Ascending aorta (tissue), 2 donors: ENCODE measurements at regions not wholly inside any gene's neighbourhood (a gene's known extent, or its start where the extent isn't known, plus 50 kb on each side); places are given as distances from the start of the nearest gene placed in this dataset.

Source experiments
- DNase-seq, 2 donors: peaks; one replicate each; pipeline ENCODE4 v3.0.0-alpha.2; 2019; ENCODE audit warnings: low spot score in 2 of 2
- H3K27ac ChIP-seq, 2 donors: fragments of 200-600 bp; sonication (generic); one replicate each; pipeline ENCODE4 v1.5.1; 2016 to 2017; ENCODE audit warnings: mild to moderate bottlenecking in 1 of 2
- H3K27me3 ChIP-seq: fragments of 200-600 bp; sonication (generic); one replicate; pipeline ENCODE4 v1.5.1; 2017
- H3K36me3 ChIP-seq, 2 donors: fragments of 200-600 bp; sonication (generic); one replicate each; pipeline ENCODE4 v1.5.1; 2016
- H3K4me1 ChIP-seq, 2 donors: fragments of 200-600 bp; sonication (generic); one replicate each; pipeline ENCODE4 v1.5.1; 2016 to 2017; ENCODE audit warnings: mild to moderate bottlenecking in 1 of 2
- H3K4me3 ChIP-seq, 2 donors: fragments of 200-600 bp; sonication (generic); one replicate each; pipeline ENCODE4 v1.5.1; 2016 to 2017; ENCODE audit warnings: mild to moderate bottlenecking in 1 of 2
- H3K9me3 ChIP-seq, 2 donors: fragments of 200-600 bp; sonication (generic); one replicate each; pipeline ENCODE4 v1.5.1; 2016
- intact Hi-C: fragments of 100-400 bp; cut with DNase I; formaldehyde crosslinking; loops from one replicate; pipeline ENCODE4 v1.15.1; 2023
- TF ChIP-seq, protein P1 (sequence below), 3 experiments: fragments of 200-600 bp in 2 of 3; fragments of 450-650 bp in 1 of 3; sonication (generic) in 2 of 3; IDR thresholded peaks; one replicate each; pipeline ENCODE4 v1.5.1; 2016 to 2019; ENCODE audit warnings: antibody characterized with exemption in 3 of 3, mild to moderate bottlenecking in 1 of 3, moderate library complexity in 1 of 3

DNA sequence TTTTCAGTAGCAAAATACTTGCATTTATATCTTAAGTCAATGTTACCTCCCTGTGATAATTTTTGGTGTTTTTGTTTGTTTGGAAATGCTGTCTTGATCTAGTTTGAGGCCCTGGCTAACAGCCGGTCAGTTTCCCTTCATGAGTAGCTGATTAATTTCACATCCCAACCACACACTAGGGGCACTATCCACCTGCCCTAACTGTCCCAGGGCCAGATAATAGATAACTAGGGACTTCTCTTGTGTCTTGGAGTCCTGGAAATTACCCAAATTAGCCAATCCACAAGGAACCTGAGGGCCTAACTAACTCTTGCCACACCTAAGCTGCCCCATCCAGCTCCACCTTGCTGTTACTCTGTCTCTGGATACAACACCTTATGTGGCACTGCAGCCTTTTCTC lies 399.9 kb downstream of the FOXG1 start:
- no peak overlapping the region for H3K27ac ChIP-seq
- DNase-seq = no peak
- no peaks in the 10 kb centered on the region for H3K4me1 ChIP-seq
- no peaks in the 10 kb centered on the region for H3K27me3 ChIP-seq
- H3K36me3 ChIP-seq = no peaks in the 10 kb centered on the region
- H3K9me3 ChIP-seq = no peaks in the 10 kb centered on the region
- no peak overlapping the region for H3K4me3 ChIP-seq
- intact Hi-C loops = no loop called here
- TF ChIP-seq, protein P1, sequence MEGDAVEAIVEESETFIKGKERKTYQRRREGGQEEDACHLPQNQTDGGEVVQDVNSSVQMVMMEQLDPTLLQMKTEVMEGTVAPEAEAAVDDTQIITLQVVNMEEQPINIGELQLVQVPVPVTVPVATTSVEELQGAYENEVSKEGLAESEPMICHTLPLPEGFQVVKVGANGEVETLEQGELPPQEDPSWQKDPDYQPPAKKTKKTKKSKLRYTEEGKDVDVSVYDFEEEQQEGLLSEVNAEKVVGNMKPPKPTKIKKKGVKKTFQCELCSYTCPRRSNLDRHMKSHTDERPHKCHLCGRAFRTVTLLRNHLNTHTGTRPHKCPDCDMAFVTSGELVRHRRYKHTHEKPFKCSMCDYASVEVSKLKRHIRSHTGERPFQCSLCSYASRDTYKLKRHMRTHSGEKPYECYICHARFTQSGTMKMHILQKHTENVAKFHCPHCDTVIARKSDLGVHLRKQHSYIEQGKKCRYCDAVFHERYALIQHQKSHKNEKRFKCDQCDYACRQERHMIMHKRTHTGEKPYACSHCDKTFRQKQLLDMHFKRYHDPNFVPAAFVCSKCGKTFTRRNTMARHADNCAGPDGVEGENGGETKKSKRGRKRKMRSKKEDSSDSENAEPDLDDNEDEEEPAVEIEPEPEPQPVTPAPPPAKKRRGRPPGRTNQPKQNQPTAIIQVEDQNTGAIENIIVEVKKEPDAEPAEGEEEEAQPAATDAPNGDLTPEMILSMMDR (IDR thresholded peaks at IDR 0.05) = no peak

DNA sequence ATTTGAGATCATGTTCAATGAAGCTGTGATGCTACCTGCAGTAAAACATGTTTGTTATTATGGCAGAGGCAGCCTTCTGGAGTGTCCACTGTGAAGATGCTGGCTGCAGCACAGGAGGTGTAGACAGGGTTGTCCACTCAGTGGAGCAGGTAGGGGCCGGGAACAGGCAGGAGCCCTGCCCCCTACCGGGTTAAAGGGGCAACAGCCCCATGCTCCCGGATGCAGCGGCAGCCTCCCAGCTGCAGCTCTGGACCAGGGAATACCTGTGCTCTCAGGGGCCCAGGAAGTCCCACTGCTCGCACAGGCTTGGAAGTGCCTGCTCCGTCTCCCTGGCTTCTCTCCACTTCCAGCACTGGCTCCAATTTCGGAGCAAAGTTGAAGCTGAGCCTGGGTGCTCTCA lies 401.6 kb downstream of the FOXG1 start:
- Histone ChIP-seq H3K9me3 (no peaks in the 10 kb centered on the region), H3K27me3 (no peaks in the 10 kb centered on the region), H3K4me3 (no peak overlapping the region), H3K4me1 (no peaks in the 10 kb centered on the region), H3K36me3 (no peaks in the 10 kb centered on the region), H3K27ac (no peak overlapping the region)
- intact Hi-C loops = no loop called here
- no peak for DNase-seq
- TF ChIP-seq, protein P1 (IDR thresholded peaks at IDR 0.05) = no peak

DNA sequence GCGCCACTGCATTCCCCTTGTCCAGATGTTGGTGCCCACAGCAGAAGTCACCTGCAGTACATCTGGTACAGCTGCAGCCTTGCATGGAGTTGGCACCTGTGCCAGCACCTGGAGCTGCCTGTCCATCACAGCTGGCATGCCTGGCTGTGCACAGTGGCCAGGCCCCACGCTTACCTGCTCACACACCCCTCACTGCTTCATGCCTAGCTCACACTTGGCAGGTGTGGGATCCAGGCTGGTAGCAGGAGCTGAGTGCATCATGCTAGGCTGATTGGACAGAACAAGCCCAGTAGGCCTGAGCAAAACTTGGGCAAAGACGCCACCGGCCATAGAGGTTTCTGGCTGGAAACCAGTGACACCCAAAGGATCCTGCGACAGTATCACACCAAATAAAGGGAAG lies 402.8 kb downstream of the FOXG1 start:
- TF ChIP-seq, protein P1 (IDR thresholded peaks at IDR 0.05) = no peak
- intact Hi-C loops = no loop called here
- no peaks in the 10 kb centered on the region for H3K9me3 ChIP-seq

DNA sequence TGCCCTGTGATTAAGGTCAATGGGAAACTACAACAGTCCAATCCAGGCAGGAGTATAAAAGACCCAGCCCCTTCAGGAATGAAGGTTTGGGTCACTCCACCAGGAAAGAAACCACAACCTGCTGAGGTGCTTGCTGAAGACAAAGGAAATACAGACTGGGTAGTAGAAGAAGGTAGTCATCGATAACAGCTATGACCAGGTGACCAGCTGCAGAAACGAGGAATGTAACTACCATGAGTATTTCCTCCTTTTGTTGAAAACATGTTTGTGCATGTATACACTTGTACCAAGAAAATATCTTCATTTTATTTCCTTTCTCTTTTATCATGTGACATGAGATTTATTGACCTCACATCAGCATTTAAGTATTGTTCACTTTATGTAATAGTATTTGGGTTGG lies 409.1 kb downstream of the FOXG1 start:
- intact Hi-C loops = no loop called here
- TF ChIP-seq, protein P1 (IDR thresholded peaks at IDR 0.05) = no peak

More for the DNA sequence above, 402.8 kb downstream of the FOXG1 start:
- Histone ChIP-seq H3K4me3 (no peak overlapping the region), H3K27me3 (no peaks in the 10 kb centered on the region), H3K36me3 (no peaks in the 10 kb centered on the region), H3K27ac (no peak overlapping the region), H3K4me1 (no peaks in the 10 kb centered on the region)
- no peak for DNase-seq

DNA sequence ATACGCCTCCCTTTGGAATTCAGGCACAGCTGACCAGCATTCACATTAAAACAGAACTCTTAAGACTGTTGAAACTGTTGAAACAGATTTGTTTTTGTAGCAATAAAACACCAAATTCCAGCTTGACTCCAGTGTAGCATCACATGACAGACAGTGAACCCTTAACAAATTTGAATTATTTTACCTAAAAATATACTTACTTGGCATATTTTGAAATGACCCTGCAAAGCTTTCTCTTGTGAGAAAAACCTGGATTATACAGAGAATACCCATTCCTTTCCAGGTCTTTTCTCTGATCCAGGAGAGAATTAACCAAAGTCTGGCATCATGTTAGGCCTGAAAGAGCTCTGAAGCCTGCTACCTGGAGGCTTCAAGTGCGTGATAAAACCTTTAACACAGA lies 410.3 kb downstream of the FOXG1 start:
- Histone ChIP-seq H3K36me3 (no peaks in the 10 kb centered on the region), H3K27ac (no peak overlapping the region), H3K4me3 (no peak overlapping the region), H3K27me3 (no peaks in the 10 kb centered on the region), H3K9me3 (no peaks in the 10 kb centered on the region), H3K4me1 (no peaks in the 10 kb centered on the region)
- intact Hi-C loops = no loop called here
- DNase-seq = no peak
- TF ChIP-seq, protein P1 (IDR thresholded peaks at IDR 0.05) = no peak

More for the DNA sequence above, 409.1 kb downstream of the FOXG1 start:
- no peak for DNase-seq
- Histone ChIP-seq H3K27me3 (no peaks in the 10 kb centered on the region), H3K4me3 (no peak overlapping the region), H3K36me3 (no peaks in the 10 kb centered on the region), H3K27ac (no peak overlapping the region), H3K9me3 (no peaks in the 10 kb centered on the region), H3K4me1 (no peaks in the 10 kb centered on the region)

DNA sequence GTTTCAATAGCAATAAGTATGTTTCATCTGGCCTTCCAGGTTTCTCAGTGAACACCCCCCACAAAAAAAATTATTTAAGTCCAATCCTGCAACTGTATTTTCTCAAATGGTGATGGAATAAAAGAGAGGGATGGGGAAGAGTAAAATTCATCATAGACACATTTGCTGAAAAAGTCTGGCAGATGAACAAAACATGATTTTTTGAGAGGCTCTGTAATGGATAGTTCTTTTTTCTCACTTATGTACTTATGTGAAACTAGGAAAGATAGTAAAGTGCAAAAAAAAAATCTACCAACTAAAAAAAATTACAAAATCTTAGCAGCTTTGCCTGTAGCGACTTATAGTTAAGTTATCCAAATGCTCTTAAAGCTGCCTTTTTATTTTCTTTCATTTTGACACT lies 412.4 kb downstream of the FOXG1 start:
- H3K27me3 ChIP-seq = no peaks in the 10 kb centered on the region
- H3K9me3 ChIP-seq = no peaks in the 10 kb centered on the region
- H3K4me1 ChIP-seq = no peaks in the 10 kb centered on the region
- DNase-seq = no peak
- intact Hi-C loops = no loop called here
- H3K4me3 ChIP-seq = no peak overlapping the region
- no peaks in the 10 kb centered on the region for H3K36me3 ChIP-seq
- TF ChIP-seq, protein P1 (IDR thresholded peaks at IDR 0.05) = no peak
- no peak overlapping the region for H3K27ac ChIP-seq
